Caco-2 (cell line): ENCODE measurements at regions not wholly inside any gene's neighbourhood (a gene's known extent, or its start where the extent isn't known, plus 50 kb on each side); places are given as distances from the start of the nearest gene placed in this dataset.

Experiments used
- BruUV-seq: library from RNA; stranded (reverse); fragments of 400-500 nt; replicated peaks from 2 replicates; lab custom pipeline; 2021; lab: Mats Ljungman, UMichigan
- CTCF ChIA-PET: fragments of 300-600 bp; sonication (Branson Sonifier 250); formaldehyde crosslinking; loops from one replicate; lab custom pipeline; 2022; ENCODE audit warnings: antibody characterized with exemption; lab: Charles Lee
- POLR2A ChIA-PET: fragments of 300-600 bp; sonication (Branson Sonifier 250); formaldehyde crosslinking; loops from one replicate; lab custom pipeline; 2022; ENCODE audit warnings: antibody characterized with exemption; lab: Charles Lee
- DNase-seq, 2 experiments: peaks; one replicate each; pipeline versions ENCODE4 v3.0.0 to v3.0.0-alpha.2; 2020 to 2022
- H3K27me3 ChIP-seq: replicated peaks from 2 replicates; pipeline ENCODE4 v1.6.0; 2011; ENCODE audit warnings: low read length; ENCODE audit not compliant: control insufficient read depth, insufficient read depth
- H3K36me3 ChIP-seq: 2 replicates; pipeline ENCODE4 v1.5.1; 2011; ENCODE audit warnings: low read length; ENCODE audit not compliant: control insufficient read depth, insufficient read depth
- H3K4me1 ChIP-seq: fragments of 250-450 bp; sonication (Bioruptor Pico); 2 replicates; pipeline ENCODE4 v1.5.1; 2020; ENCODE audit warnings: mild to moderate bottlenecking
- H3K4me3 ChIP-seq: 2 replicates; pipeline ENCODE4 v1.5.1; 2011; ENCODE audit warnings: low read depth, mild to moderate bottlenecking, control low read depth, low read length
- H3K9me3 ChIP-seq: fragments of 250-450 bp; sonication (Bioruptor Pico); 2 replicates; pipeline ENCODE4 v1.5.1; 2020; ENCODE audit warnings: mild to moderate bottlenecking, moderate library complexity
- H3K27ac Mint-ChIP-seq: one replicate; pipeline ENCODE4 v1.8.0; 2022; ENCODE audit warnings: mixed read lengths; ENCODE audit not compliant: unreplicated experiment
- H3K27me3 Mint-ChIP-seq: one replicate; pipeline ENCODE4 v1.8.0; 2022; ENCODE audit warnings: mixed read lengths; ENCODE audit not compliant: insufficient read depth, unreplicated experiment
- H3K36me3 Mint-ChIP-seq: one replicate; pipeline ENCODE4 v1.8.0; 2022; ENCODE audit warnings: mild to moderate bottlenecking, mixed read lengths; ENCODE audit not compliant: insufficient read depth, unreplicated experiment
- H3K4me1 Mint-ChIP-seq: one replicate; pipeline ENCODE4 v1.8.0; 2022; ENCODE audit warnings: low read depth, mixed read lengths; ENCODE audit not compliant: unreplicated experiment
- H3K4me3 Mint-ChIP-seq: one replicate; pipeline ENCODE4 v1.8.0; 2022; ENCODE audit warnings: mild to moderate bottlenecking, moderate library complexity, mixed read lengths; ENCODE audit not compliant: unreplicated experiment
- H3K9me3 Mint-ChIP-seq: one replicate; pipeline ENCODE4 v1.8.0; 2022; ENCODE audit warnings: mixed read lengths; ENCODE audit not compliant: unreplicated experiment
- CTCF ChIP-seq, 2 experiments: fragments of 200-600 bp in 1 of 2; IDR thresholded peaks; 1 replicate in 1 of 2; 2 replicates in 1 of 2; pipeline versions ENCODE4 v1.5.1 to v1.8.0; 2011 to 2022; ENCODE audit warnings: antibody characterized with exemption in 1 of 2, control low read depth in 1 of 2, inconsistent platforms in 1 of 2, low read depth in 1 of 2, low read length in 1 of 2, mild to moderate bottlenecking in 1 of 2, moderate library complexity in 1 of 2; ENCODE audit not compliant: insufficient read depth in 1 of 2, severe bottlenecking in 1 of 2, unreplicated experiment in 1 of 2
- intact Hi-C: fragments of 100-400 bp; cut with micrococcal nuclease; formaldehyde crosslinking; loops from one replicate; pipeline ENCODE4 v1.10.0; 2022; ENCODE audit not compliant: unreplicated experiment

- no peak overlapping the region for H3K27ac Mint-ChIP-seq
- no peak for TF ChIP-seq CTCF (IDR thresholded peaks at IDR 0.05; ENCODE audit: insufficient read depth in 1 of 2, low read depth in 1 of 2, low read length in 1 of 2, severe bottlenecking in 1 of 2, unreplicated experiment in 1 of 2)
- Histone ChIP-seq H3K27me3 (no peaks in the 10 kb centered on the region), H3K4me1 (no peaks in the 10 kb centered on the region), H3K4me3 (no peak overlapping the region), H3K9me3 (no peaks in the 10 kb centered on the region), H3K36me3 (no peaks in the 10 kb centered on the region)
- no TSS peak for BruUV-seq
- H3K27me3 Mint-ChIP-seq, result no peaks in the 10 kb centered on the region
- DNase-seq, result no peak
- ChIA-PET CTCF (no interaction called here), POLR2A (no interaction called here)
- no peaks in the 10 kb centered on the region for H3K9me3 Mint-ChIP-seq
- no peak overlapping the region for H3K4me3 Mint-ChIP-seq
- intact Hi-C loops, result no loop called here
- no peaks in the 10 kb centered on the region for H3K4me1 Mint-ChIP-seq
- no peaks in the 10 kb centered on the region for H3K36me3 Mint-ChIP-seq
Measured at GRCh38 chr9:26463837-26464236, 428.8 kb downstream of the CAAP1 start.

GRCh38 chr9:26462751-26463150 lies 429.9 kb downstream of the CAAP1 start:
- Histone ChIP-seq H3K9me3 (no peaks in the 10 kb centered on the region), H3K27me3 (no peaks in the 10 kb centered on the region), H3K4me1 (no peaks in the 10 kb centered on the region), H3K36me3 (no peaks in the 10 kb centered on the region), H3K4me3 (no peak overlapping the region)
- Mint-ChIP-seq H3K27ac (no peak overlapping the region), H3K27me3 (no peaks in the 10 kb centered on the region), H3K36me3 (no peaks in the 10 kb centered on the region), H3K4me3 (no peak overlapping the region), H3K9me3 (no peaks in the 10 kb centered on the region), H3K4me1 (no peaks in the 10 kb centered on the region)
- ChIA-PET CTCF (no interaction called here), POLR2A (no interaction called here)
- intact Hi-C loops, result no loop called here
- BruUV-seq, result no TSS peak
- TF ChIP-seq CTCF (IDR thresholded peaks at IDR 0.05; ENCODE audit: insufficient read depth in 1 of 2, low read depth in 1 of 2, low read length in 1 of 2, severe bottlenecking in 1 of 2, unreplicated experiment in 1 of 2), result no peak
- DNase-seq, result no peak

GRCh38 chr9:26462213-26462612 lies 430.4 kb downstream of the CAAP1 start:
- H3K9me3 ChIP-seq, result no peaks in the 10 kb centered on the region
- H3K4me3 ChIP-seq, result no peak overlapping the region
- ChIA-PET CTCF (no interaction called here), POLR2A (no interaction called here)
- no peaks in the 10 kb centered on the region for H3K27me3 ChIP-seq
- no peaks in the 10 kb centered on the region for H3K4me1 ChIP-seq
- no TSS peak for BruUV-seq
- no peaks in the 10 kb centered on the region for H3K27me3 Mint-ChIP-seq
- no peak for DNase-seq
- H3K36me3 ChIP-seq, result no peaks in the 10 kb centered on the region
- H3K36me3 Mint-ChIP-seq, result no peaks in the 10 kb centered on the region
- intact Hi-C loops, result no loop called here
- H3K4me1 Mint-ChIP-seq, result no peaks in the 10 kb centered on the region
- no peaks in the 10 kb centered on the region for H3K9me3 Mint-ChIP-seq
- TF ChIP-seq CTCF (IDR thresholded peaks at IDR 0.05; ENCODE audit: insufficient read depth in 1 of 2, low read depth in 1 of 2, low read length in 1 of 2, severe bottlenecking in 1 of 2, unreplicated experiment in 1 of 2), result no peak
- no peak overlapping the region for H3K4me3 Mint-ChIP-seq
- H3K27ac Mint-ChIP-seq, result no peak overlapping the region
